Panc1 (cell line): ENCODE measurements at regions not wholly inside any gene's neighbourhood (a gene's known extent, or its start where the extent isn't known, plus 50 kb on each side); places are given as distances from the start of the nearest gene placed in this dataset.

Source experiments
- CTCF ChIP-seq: fragments of 450-650 bp; IDR thresholded peaks from 2 replicates; pipeline ENCODE4 v1.5.1; 2017; ENCODE audit warnings: mild to moderate bottlenecking
- SIN3A ChIP-seq: IDR thresholded peaks from 2 replicates; pipeline ENCODE4 v1.6.1; 2012; ENCODE audit warnings: low read depth, mild to moderate bottlenecking, low read length, moderate library complexity, borderline replicate concordance; ENCODE audit not compliant: insufficient read depth
- TCF7L2 ChIP-seq: IDR thresholded peaks from 2 replicates; pipeline ENCODE4 v1.6.1; 2011; ENCODE audit warnings: mild to moderate bottlenecking, low read depth, low read length, inconsistent platforms

DNA sequence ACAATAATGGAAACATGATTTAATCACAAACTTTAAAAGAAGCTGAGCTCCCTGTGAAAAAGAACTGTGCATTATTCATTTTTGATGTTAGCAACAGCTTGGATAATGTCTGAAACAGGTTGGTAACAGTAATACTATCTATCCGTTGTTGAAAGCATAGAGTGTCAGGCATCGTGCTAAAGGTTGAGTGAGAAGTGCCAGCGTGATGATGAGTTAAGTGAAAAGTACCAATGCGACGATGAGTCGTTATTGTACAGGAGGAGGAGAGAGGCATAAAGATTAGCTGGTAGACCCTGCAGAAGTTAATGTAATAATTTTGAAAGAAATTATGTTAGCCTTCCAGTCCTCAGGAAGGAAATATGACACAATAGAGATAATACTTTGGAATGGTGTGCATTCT is 593.6 kb downstream of the MAT2B start:
- TF ChIP-seq CTCF, result no peak
- no peak for TF ChIP-seq SIN3A
- no peak for TF ChIP-seq TCF7L2
